ENCODE measurements at regions not wholly inside any gene's neighbourhood (a gene's known extent, or its start where the extent isn't known, plus 50 kb on each side); places are given as distances from the start of the nearest gene placed in this dataset.

GRCh38 chr5:167965710-167966109 lies 325.7 kb upstream of the WWC1 start:
- DNase-seq = no peak
- no peak overlapping the region for H3K4ac ChIP-seq (ENCODE audit: low read depth, low read length)
- H4K12ac ChIP-seq (ENCODE audit: low read depth, low read length) = no peak overlapping the region
- H2BK12ac ChIP-seq (ENCODE audit: low read length) = peak overlapping the region; percentile 24
- H2AK5ac ChIP-seq (ENCODE audit: low read length) = no peak overlapping the region
- no peaks in the 10 kb centered on the region for H3K9me3 ChIP-seq (ENCODE audit: insufficient read depth, low read depth, low read length)
- no peak overlapping the region for H3K9ac ChIP-seq (ENCODE audit: low read length)
- no peak overlapping the region for H2BK5ac ChIP-seq (ENCODE audit: low read depth, low read length, poor library complexity)
- H3K4me2 ChIP-seq (ENCODE audit: low read length) = no peak overlapping the region
- peaks cover 6% of the 10 kb centered on the region for H3K79me1 ChIP-seq (ENCODE audit: low read length)
- no peak overlapping the region for H3K14ac ChIP-seq (ENCODE audit: low read length)
- H4K8ac ChIP-seq (ENCODE audit: low read depth, low read length) = no peak overlapping the region
- H3K4me3 ChIP-seq (ENCODE audit: low read depth, low read length) = no peak overlapping the region
- H3K27ac ChIP-seq (ENCODE audit: low read depth, low read length) = no peak overlapping the region
- WGBS (ENCODE audit: extremely low coverage, insufficient coverage, insufficient read length) = no CpG with 5 or more reads among the region's 2 CpGs
- no peaks in the 10 kb centered on the region for H3K79me2 ChIP-seq (ENCODE audit: control insufficient read depth, insufficient read depth, low read length, poor library complexity)
- H2AFZ ChIP-seq (ENCODE audit: insufficient read depth, low read length, poor library complexity) = no peak overlapping the region
- H3K18ac ChIP-seq (ENCODE audit: low read length) = no peak overlapping the region
- H3K27me3 ChIP-seq (ENCODE audit: insufficient read depth, low read length) = no peaks in the 10 kb centered on the region
- no peak overlapping the region for H3K23ac ChIP-seq (ENCODE audit: low read length)
- H3K36me3 ChIP-seq (ENCODE audit: control insufficient read depth in 1 of 2, insufficient read depth in 2 of 2, low read length in 2 of 2) = no peaks in the 10 kb centered on the region
- H3K4me1 ChIP-seq (ENCODE audit: control insufficient read depth in 1 of 2, insufficient read depth in 2 of 2, low read length in 2 of 2) = peaks cover 7% of the 10 kb centered on the region in 2 experiments
- no peak overlapping the region for H2BK120ac ChIP-seq (ENCODE audit: insufficient read depth, low read length, poor library complexity)
- H4K91ac ChIP-seq (ENCODE audit: low read depth, low read length) = peak overlapping the region; percentile 11

GRCh38 chr5:167966979-167967378 lies 324.5 kb upstream of the WWC1 start:
- no peak overlapping the region for H2AFZ ChIP-seq (ENCODE audit: insufficient read depth, low read length, poor library complexity)
- no peak overlapping the region for H3K4me2 ChIP-seq (ENCODE audit: low read length)
- no peak overlapping the region for H3K4ac ChIP-seq (ENCODE audit: low read depth, low read length)
- peaks cover 6% of the 10 kb centered on the region for H3K79me1 ChIP-seq (ENCODE audit: low read length)
- no peak overlapping the region for H3K9ac ChIP-seq (ENCODE audit: low read length)
- no peaks in the 10 kb centered on the region for H3K9me3 ChIP-seq (ENCODE audit: insufficient read depth, low read depth, low read length)
- peaks cover 7% of the 10 kb centered on the region in 2 experiments for H3K4me1 ChIP-seq (ENCODE audit: control insufficient read depth in 1 of 2, insufficient read depth in 2 of 2, low read length in 2 of 2)
- no peak overlapping the region for H3K4me3 ChIP-seq (ENCODE audit: low read depth, low read length)
- H3K36me3 ChIP-seq (ENCODE audit: control insufficient read depth in 1 of 2, insufficient read depth in 2 of 2, low read length in 2 of 2) = no peaks in the 10 kb centered on the region
- no peaks in the 10 kb centered on the region for H3K79me2 ChIP-seq (ENCODE audit: control insufficient read depth, insufficient read depth, low read length, poor library complexity)
- peak overlapping the region; percentile 44 for H3K14ac ChIP-seq (ENCODE audit: low read length)
- H2AK5ac ChIP-seq (ENCODE audit: low read length) = no peak overlapping the region
- H2BK5ac ChIP-seq (ENCODE audit: low read depth, low read length, poor library complexity) = peak overlapping the region; percentile 21
- H2BK120ac ChIP-seq (ENCODE audit: insufficient read depth, low read length, poor library complexity) = peak overlapping the region; percentile 76
- peak overlapping the region; percentile 24 for H4K91ac ChIP-seq (ENCODE audit: low read depth, low read length)
- H3K27me3 ChIP-seq (ENCODE audit: insufficient read depth, low read length) = no peaks in the 10 kb centered on the region
- H3K18ac ChIP-seq (ENCODE audit: low read length) = no peak overlapping the region
- WGBS (ENCODE audit: extremely low coverage, insufficient coverage, insufficient read length) = no CpG with 5 or more reads among the region's 3 CpGs
- peak overlapping the region; percentile 64 for H2BK12ac ChIP-seq (ENCODE audit: low read length)
- H3K27ac ChIP-seq (ENCODE audit: low read depth, low read length) = no peak overlapping the region
- H4K8ac ChIP-seq (ENCODE audit: low read depth, low read length) = peak overlapping the region; percentile 28
- no peak overlapping the region for H4K12ac ChIP-seq (ENCODE audit: low read depth, low read length)
- DNase-seq = no peak
- H3K23ac ChIP-seq (ENCODE audit: low read length) = no peak overlapping the region

- Histone ChIP-seq H3K4me1 (ENCODE audit: control insufficient read depth in 1 of 2, insufficient read depth in 2 of 2, low read length in 2 of 2) (peaks cover 7% of the 10 kb centered on the region in 2 experiments), H3K14ac (ENCODE audit: low read length) (no peak overlapping the region), H2BK120ac (ENCODE audit: insufficient read depth, low read length, poor library complexity) (no peak overlapping the region), H3K27me3 (ENCODE audit: insufficient read depth, low read length) (no peaks in the 10 kb centered on the region), H2AFZ (ENCODE audit: insufficient read depth, low read length, poor library complexity) (no peak overlapping the region), H3K9me3 (ENCODE audit: insufficient read depth, low read depth, low read length) (no peaks in the 10 kb centered on the region), H3K23ac (ENCODE audit: low read length) (no peak overlapping the region), H3K4me3 (ENCODE audit: low read depth, low read length) (no peak overlapping the region), H4K8ac (ENCODE audit: low read depth, low read length) (no peak overlapping the region), H3K18ac (ENCODE audit: low read length) (no peak overlapping the region), H3K4ac (ENCODE audit: low read depth, low read length) (no peak overlapping the region), H3K9ac (ENCODE audit: low read length) (no peak overlapping the region), H2BK12ac (ENCODE audit: low read length) (no peak overlapping the region), H2BK5ac (ENCODE audit: low read depth, low read length, poor library complexity) (no peak overlapping the region), H3K79me1 (ENCODE audit: low read length) (peaks cover 6% of the 10 kb centered on the region), H3K27ac (ENCODE audit: low read depth, low read length) (peak overlapping the region; percentile 44), H2AK5ac (ENCODE audit: low read length) (no peak overlapping the region), H3K4me2 (ENCODE audit: low read length) (no peak overlapping the region), H4K91ac (ENCODE audit: low read depth, low read length) (peak overlapping the region; percentile 21), H4K12ac (ENCODE audit: low read depth, low read length) (no peak overlapping the region), H3K36me3 (ENCODE audit: control insufficient read depth in 1 of 2, insufficient read depth in 2 of 2, low read length in 2 of 2) (no peaks in the 10 kb centered on the region), H3K79me2 (ENCODE audit: control insufficient read depth, insufficient read depth, low read length, poor library complexity) (no peaks in the 10 kb centered on the region)
- no peak for DNase-seq
- no CpG with 5 or more reads among the region's 7 CpGs for WGBS (ENCODE audit: extremely low coverage, insufficient coverage, insufficient read length)
Measured at GRCh38 chr5:167967494-167968177, 323.8 kb upstream of the WWC1 start.

GRCh38 chr5:167968837-167969236 lies 322.6 kb upstream of the WWC1 start:
- peak overlapping the region; percentile 69 for H2BK120ac ChIP-seq (ENCODE audit: insufficient read depth, low read length, poor library complexity)
- no peak overlapping the region for H3K4ac ChIP-seq (ENCODE audit: low read depth, low read length)
- H3K79me2 ChIP-seq (ENCODE audit: control insufficient read depth, insufficient read depth, low read length, poor library complexity) = no peaks in the 10 kb centered on the region
- H2BK5ac ChIP-seq (ENCODE audit: low read depth, low read length, poor library complexity) = peak overlapping the region; percentile 74
- no peak overlapping the region for H4K12ac ChIP-seq (ENCODE audit: low read depth, low read length)
- no CpG with 5 or more reads among the region's 4 CpGs for WGBS (ENCODE audit: extremely low coverage, insufficient coverage, insufficient read length)
- no peak for DNase-seq
- no peaks in the 10 kb centered on the region for H3K36me3 ChIP-seq (ENCODE audit: control insufficient read depth in 1 of 2, insufficient read depth in 2 of 2, low read length in 2 of 2)
- no peak overlapping the region for H3K18ac ChIP-seq (ENCODE audit: low read length)
- no peak overlapping the region for H4K8ac ChIP-seq (ENCODE audit: low read depth, low read length)
- no peaks in the 10 kb centered on the region for H3K27me3 ChIP-seq (ENCODE audit: insufficient read depth, low read length)
- H3K14ac ChIP-seq (ENCODE audit: low read length) = no peak overlapping the region
- peaks cover 6% of the 10 kb centered on the region for H3K79me1 ChIP-seq (ENCODE audit: low read length)
- H3K27ac ChIP-seq (ENCODE audit: low read depth, low read length) = no peak overlapping the region
- no peak overlapping the region for H2AFZ ChIP-seq (ENCODE audit: insufficient read depth, low read length, poor library complexity)
- peaks cover 10% of the 10 kb centered on the region in 2 experiments for H3K4me1 ChIP-seq (ENCODE audit: control insufficient read depth in 1 of 2, insufficient read depth in 2 of 2, low read length in 2 of 2)
- H3K9me3 ChIP-seq (ENCODE audit: insufficient read depth, low read depth, low read length) = no peaks in the 10 kb centered on the region
- H3K4me3 ChIP-seq (ENCODE audit: low read depth, low read length) = no peak overlapping the region
- H2AK5ac ChIP-seq (ENCODE audit: low read length) = no peak overlapping the region
- H3K23ac ChIP-seq (ENCODE audit: low read length) = no peak overlapping the region
- H2BK12ac ChIP-seq (ENCODE audit: low read length) = peak overlapping the region; percentile 76
- no peak overlapping the region for H3K4me2 ChIP-seq (ENCODE audit: low read length)
- H3K9ac ChIP-seq (ENCODE audit: low read length) = no peak overlapping the region
- H4K91ac ChIP-seq (ENCODE audit: low read depth, low read length) = peak overlapping the region; percentile 80

Measured in trophoblast cell (in vitro differentiated cells and primary cell).